Colonic mucosa (tissue), 4 donors: ENCODE measurements at regions not wholly inside any gene's neighbourhood (a gene's known extent, or its start where the extent isn't known, plus 50 kb on each side); places are given as distances from the start of the nearest gene placed in this dataset.
"Not testable (repeated sequence)": the region's sequence is repeated elsewhere in the genome, so short reads cannot be mapped to it uniquely, and the experiment has no call there.

Experiments used
- DNase-seq: peaks from one replicate; pipeline ENCODE4 v3.0.0-alpha.2; 2020
- H3K27ac ChIP-seq: fragments of 200-600 bp; one replicate; pipeline ENCODE4 v1.8.0; 2021
- H3K27me3 ChIP-seq: fragments of 200-600 bp; one replicate; pipeline ENCODE4 v1.8.0; 2021
- H3K36me3 ChIP-seq: fragments of 200-600 bp; one replicate; pipeline ENCODE4 v1.8.0; 2021
- H3K4me1 ChIP-seq: fragments of 200-600 bp; one replicate; pipeline ENCODE4 v1.8.0; 2021; ENCODE audit warnings: mild to moderate bottlenecking
- H3K4me3 ChIP-seq: fragments of 200-600 bp; one replicate; pipeline ENCODE4 v1.8.0; 2021
- H3K9ac ChIP-seq, 2 donors: one replicate each; pipeline ENCODE4 v1.7.0; 2013; ENCODE audit warnings: control low read depth in 2 of 2, low read depth in 2 of 2, low read length in 2 of 2
- H3K9me3 ChIP-seq: fragments of 200-600 bp; one replicate; pipeline ENCODE4 v1.8.0; 2021
- intact Hi-C: fragments of 100-400 bp; cut with DNase I; formaldehyde crosslinking; loops from one replicate; pipeline ENCODE4 v1.14.1; 2022
- TF ChIP-seq, protein P1 (sequence below): fragments of 200-600 bp; IDR thresholded peaks from one replicate; pipeline ENCODE4 v1.8.0; 2022; ENCODE audit warnings: antibody characterized with exemption, mild to moderate bottlenecking
- donor health status: healthy.
- donor health status: DM: no; HTN: no; CAD: no.
- donor health status: DM: no; HTN: no; CAD: no.

DNA sequence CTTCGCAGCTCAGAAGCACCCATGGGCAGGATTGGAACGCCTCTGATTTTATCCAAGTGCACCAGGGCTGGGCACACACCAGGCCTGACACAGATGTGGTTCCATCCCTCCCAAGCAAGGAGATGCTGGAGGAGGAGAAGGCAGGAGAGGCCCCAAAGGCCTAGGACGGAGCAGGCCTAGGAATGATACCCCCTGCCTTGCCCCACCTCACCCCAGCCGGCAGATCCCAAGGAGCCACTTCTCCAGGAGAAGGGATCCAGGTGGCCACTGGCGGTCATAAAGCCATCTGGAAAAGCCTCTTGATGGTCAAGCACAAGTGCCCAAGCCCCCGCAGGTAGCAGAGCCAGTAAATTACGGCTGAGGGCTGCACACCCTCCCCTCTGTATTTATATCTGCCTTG, 211.8 kb downstream of the TBC1D2B start:
- H3K27me3 ChIP-seq: no peaks in the 10 kb centered on the region
- DNase-seq: no peak
- no peak overlapping the region for H3K27ac ChIP-seq
- H3K9ac ChIP-seq: no peak overlapping the region
- H3K4me1 ChIP-seq: no peaks in the 10 kb centered on the region
- no peak overlapping the region for H3K4me3 ChIP-seq
- intact Hi-C loops: no loop called here
- TF ChIP-seq, protein P1, sequence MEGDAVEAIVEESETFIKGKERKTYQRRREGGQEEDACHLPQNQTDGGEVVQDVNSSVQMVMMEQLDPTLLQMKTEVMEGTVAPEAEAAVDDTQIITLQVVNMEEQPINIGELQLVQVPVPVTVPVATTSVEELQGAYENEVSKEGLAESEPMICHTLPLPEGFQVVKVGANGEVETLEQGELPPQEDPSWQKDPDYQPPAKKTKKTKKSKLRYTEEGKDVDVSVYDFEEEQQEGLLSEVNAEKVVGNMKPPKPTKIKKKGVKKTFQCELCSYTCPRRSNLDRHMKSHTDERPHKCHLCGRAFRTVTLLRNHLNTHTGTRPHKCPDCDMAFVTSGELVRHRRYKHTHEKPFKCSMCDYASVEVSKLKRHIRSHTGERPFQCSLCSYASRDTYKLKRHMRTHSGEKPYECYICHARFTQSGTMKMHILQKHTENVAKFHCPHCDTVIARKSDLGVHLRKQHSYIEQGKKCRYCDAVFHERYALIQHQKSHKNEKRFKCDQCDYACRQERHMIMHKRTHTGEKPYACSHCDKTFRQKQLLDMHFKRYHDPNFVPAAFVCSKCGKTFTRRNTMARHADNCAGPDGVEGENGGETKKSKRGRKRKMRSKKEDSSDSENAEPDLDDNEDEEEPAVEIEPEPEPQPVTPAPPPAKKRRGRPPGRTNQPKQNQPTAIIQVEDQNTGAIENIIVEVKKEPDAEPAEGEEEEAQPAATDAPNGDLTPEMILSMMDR: no peak
- no peaks in the 10 kb centered on the region for H3K9me3 ChIP-seq
- no peaks in the 10 kb centered on the region for H3K36me3 ChIP-seq

DNA sequence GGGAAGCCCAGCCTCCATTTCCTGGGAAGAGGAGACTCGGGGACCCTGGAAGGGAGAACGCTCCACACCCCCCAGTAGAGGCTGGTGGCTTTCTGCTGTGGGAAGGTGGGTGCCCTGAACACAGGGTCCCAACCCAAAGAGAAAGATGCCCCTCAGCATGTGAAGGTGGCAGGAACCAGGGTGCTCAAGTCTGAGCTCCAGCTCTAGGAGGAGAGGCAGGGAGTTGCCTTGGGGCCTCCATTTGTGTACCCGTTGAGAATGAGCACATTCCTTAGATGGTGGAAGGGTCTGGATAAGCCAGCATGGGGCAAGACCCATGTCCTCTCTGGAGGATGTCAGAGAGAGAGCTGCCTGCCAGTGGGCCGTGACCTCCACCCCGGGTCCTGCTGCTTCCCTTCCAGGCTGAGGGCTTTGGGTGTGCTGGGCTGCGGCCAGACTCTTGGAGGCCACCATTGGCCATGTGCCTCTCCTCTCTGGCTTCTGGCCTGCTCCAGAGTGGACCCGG, 212.4 kb downstream of the TBC1D2B start:
- intact Hi-C loops: no loop called here
- no peak for DNase-seq
- Histone ChIP-seq H3K27ac (no peak overlapping the region), H3K9me3 (no peaks in the 10 kb centered on the region), H3K4me1 (no peaks in the 10 kb centered on the region), H3K36me3 (no peaks in the 10 kb centered on the region), H3K9ac (no peak overlapping the region), H3K4me3 (no peak overlapping the region), H3K27me3 (no peaks in the 10 kb centered on the region)
- TF ChIP-seq, protein P1: no peak

DNA sequence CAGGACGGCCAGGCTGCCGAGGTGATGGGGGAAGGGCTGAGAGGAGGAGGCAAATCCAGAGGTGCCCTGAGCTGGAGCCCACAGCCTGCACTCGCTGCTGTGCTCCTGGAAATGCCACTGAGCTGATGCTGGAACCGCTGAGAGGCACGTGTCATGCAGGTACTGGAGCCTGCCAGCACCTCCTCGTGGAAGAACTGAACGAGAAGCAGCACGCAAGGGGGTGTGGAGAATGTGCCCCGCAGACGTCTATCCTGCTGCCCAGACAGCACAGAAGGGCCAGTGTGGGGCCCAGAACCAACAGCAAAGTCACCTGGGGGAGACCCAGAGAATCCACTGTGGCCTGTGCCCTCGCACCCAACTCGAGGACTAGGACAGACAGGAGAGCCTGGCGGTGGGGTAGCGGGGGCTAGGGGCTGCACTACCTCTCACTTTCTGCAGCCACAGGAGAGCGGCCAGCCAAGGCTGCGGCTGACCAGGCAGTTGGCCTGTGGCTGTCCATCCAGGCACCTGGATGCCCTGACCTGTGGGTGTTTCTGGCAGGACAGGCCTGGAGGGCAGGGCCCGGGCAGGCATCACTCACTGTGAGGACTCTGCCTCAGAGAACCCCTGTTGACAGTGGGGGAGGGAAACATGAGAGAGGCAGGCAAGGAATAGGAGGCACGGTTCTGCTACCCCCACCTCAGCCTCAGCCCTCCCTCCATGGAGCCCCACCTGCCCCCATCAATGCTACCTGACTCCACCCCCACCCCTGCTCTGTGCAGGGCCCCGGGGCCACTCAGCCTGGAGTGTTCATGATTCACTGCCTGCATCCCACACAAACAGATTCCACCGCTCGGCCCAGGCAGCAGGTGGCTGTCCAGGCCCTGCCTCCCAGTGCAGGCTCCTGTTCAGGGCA, 213.1 kb downstream of the TBC1D2B start:
- Histone ChIP-seq H3K4me3 (no peak overlapping the region), H3K27me3 (no peaks in the 10 kb centered on the region), H3K9me3 (no peaks in the 10 kb centered on the region), H3K9ac (no peak overlapping the region), H3K27ac (no peak overlapping the region), H3K4me1 (no peaks in the 10 kb centered on the region), H3K36me3 (no peaks in the 10 kb centered on the region)
- TF ChIP-seq, protein P1: no peak
- intact Hi-C loops: no loop called here
- DNase-seq: no peak

DNA sequence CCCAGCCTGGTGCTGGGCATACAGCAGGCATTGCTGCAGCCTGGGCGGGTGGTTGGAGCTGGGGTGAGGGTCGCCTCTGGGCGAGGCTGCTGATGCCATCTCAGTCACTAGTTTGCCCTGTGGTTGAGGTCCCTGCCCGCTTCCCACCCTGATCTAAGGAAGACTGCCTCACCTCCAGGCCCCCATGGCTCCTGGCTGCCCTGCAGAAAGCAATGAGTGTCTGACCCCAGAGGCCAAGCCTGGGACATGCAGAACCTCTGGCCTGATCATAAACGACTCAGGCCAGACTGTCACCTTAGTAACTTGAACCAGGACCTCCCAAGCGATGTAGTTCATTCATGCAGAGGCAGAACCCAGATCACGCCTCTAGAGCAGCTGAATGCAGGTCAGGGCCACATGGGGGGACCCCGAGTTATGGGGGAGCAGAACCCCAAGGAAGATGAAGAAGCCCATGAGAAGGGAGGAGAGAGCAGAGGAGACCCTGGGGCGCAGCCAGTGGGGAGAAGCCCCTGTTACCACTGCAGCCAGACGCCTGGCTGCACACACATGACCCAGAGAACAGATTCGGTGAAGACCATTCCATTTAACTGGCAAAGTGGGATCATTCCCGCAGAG, 213.9 kb downstream of the TBC1D2B start:
- no peaks in the 10 kb centered on the region for H3K36me3 ChIP-seq
- H3K4me1 ChIP-seq: no peaks in the 10 kb centered on the region
- no peaks in the 10 kb centered on the region for H3K27me3 ChIP-seq
- intact Hi-C loops: no loop called here
- no peaks in the 10 kb centered on the region for H3K9me3 ChIP-seq
- no peak for DNase-seq
- TF ChIP-seq, protein P1: no peak
- H3K27ac ChIP-seq: no peak overlapping the region
- no peak overlapping the region for H3K9ac ChIP-seq
- H3K4me3 ChIP-seq: no peak overlapping the region

DNA sequence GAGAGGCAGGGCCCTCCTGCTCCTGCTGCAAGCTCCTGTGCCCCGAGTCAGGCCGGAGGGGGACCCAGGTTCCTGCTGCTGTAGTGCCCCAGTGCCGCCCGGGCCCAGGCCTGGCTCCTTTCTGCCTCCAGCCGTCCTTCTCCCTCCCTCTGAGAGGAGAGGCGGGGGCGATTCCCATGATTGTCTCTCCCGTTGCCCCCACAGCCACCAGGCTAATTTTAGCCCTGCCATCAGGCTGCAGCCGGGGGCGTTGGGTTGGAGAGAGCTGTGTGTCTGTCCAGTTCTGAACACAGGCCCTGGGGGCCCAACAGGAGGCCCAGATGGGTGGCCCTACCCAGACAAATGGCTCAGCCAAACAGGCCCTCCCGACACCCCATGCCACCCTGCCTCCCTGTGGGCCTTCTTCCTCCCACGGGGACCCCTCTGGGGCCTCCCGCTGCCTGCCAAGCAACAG, 214.8 kb downstream of the TBC1D2B start:
- no peaks in the 10 kb centered on the region for H3K4me1 ChIP-seq
- DNase-seq: no peak
- intact Hi-C loops: no loop called here

DNA sequence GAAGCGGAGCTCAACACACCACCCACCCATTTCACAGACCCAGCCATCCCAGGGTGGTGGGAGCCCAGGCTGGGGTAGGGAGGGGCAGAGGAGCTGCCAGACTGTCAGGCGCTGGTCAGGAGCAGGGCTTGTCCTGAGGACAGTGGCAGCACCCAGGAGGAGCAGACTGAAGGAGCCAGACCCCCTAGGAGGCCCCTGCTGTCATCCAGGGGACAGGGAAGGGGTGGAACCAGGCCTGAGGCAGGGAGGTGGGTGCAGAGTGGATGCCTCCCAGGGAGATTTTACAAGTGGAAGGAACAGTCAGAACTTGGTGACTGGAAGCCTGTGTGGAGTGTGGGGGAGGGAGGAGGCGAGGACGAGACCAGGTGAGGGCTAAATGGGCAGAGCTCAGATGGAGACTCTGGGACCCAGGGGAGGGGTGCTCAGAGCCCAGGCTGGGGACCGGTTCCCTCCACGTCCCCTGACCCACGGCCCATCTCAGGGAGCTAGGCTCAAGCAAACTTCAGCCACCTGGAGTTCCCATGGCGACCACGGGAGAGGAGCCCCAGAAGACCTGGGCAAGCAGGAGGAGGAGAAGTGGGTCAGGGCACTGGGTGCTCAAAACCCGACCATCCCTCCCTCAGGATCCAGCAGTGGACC, 215.4 kb downstream of the TBC1D2B start:
- H3K4me1 ChIP-seq, H3K36me3 ChIP-seq, DNase-seq, H3K27me3 ChIP-seq, intact Hi-C loops, H3K9me3 ChIP-seq, H3K9ac ChIP-seq, H3K27ac ChIP-seq, H3K4me3 ChIP-seq: not testable (repeated sequence)

More for the DNA sequence above, 214.8 kb downstream of the TBC1D2B start:
- no peaks in the 10 kb centered on the region for H3K9me3 ChIP-seq
- no peak overlapping the region for H3K4me3 ChIP-seq
- no peaks in the 10 kb centered on the region for H3K36me3 ChIP-seq
- TF ChIP-seq, protein P1: no peak
- H3K27ac ChIP-seq: no peak overlapping the region
- no peak overlapping the region for H3K9ac ChIP-seq
- H3K27me3 ChIP-seq: no peaks in the 10 kb centered on the region
